HepG2 (cell line): ENCODE measurements at regions not wholly inside any gene's neighbourhood (a gene's known extent, or its start where the extent isn't known, plus 50 kb on each side); places are given as distances from the start of the nearest gene placed in this dataset.

ENCODE experiments used
- ATAC-seq: fragments of 200-7000 bp; cut with Tn5 transposase; 3 replicates; pipeline ENCODE4 v1.9.1; 2020; ENCODE audit warnings: mild to moderate bottlenecking, moderate library complexity
- BruUV-seq: library from RNA; stranded (reverse); fragments of 400-500 nt; replicated peaks from 2 replicates; lab custom pipeline; 2021; lab: Mats Ljungman, UMichigan
- CTCF ChIA-PET: fragments of 300-600 bp; formaldehyde crosslinking; extraction: SDS; loops from one replicate; lab custom pipeline; 2021; ENCODE audit warnings: low total read pairs, inconsistent platforms, low intra/inter-chr PET ratio; lab: Yijun Ruan, JAX
- POLR2A ChIA-PET: fragments of 350-600 bp; sonication (Branson Sonifier 250); formaldehyde crosslinking; loops from one replicate; lab custom pipeline; 2020; ENCODE audit warnings: antibody characterized with exemption, inconsistent platforms; lab: Yijun Ruan, JAX
- DNase-seq: peaks from one replicate; pipeline ENCODE4 v3.0.0-alpha.2; 2015; ENCODE audit warnings: low spot score
- FAIRE-seq: peaks from 3 replicates; lab custom pipeline; 2011; peaks lifted over from hg19 to GRCh38; lab: Jason Lieb, UNC
- H2AFZ ChIP-seq: one replicate; pipeline ENCODE4 v1.6.1; 2011; ENCODE audit warnings: low read length, inconsistent platforms
- H3K27ac ChIP-seq: fragments of 300-600 bp; 3 replicates; pipeline ENCODE4 v1.8.0; 2011; ENCODE audit warnings: mixed run types, mild to moderate bottlenecking, mixed read lengths, low read length, inconsistent platforms; ENCODE audit not compliant: insufficient read depth; ENCODE audit errors: extremely low read length
- H3K27me3 ChIP-seq, 2 experiments: fragments of 200-600 bp in 1 of 2; 2 replicates in 1 of 2; 3 replicates in 1 of 2; pipeline versions ENCODE4 v1.6.0 to v1.8.0; 2011; ENCODE audit warnings: low read length in 2 of 2, mild to moderate bottlenecking in 2 of 2, moderate library complexity in 2 of 2, inconsistent platforms in 1 of 2; ENCODE audit not compliant: insufficient read depth in 2 of 2, control insufficient read depth in 1 of 2
- H3K36me3 ChIP-seq, 2 experiments: fragments of 200-600 bp in 1 of 2; replicated peaks in 1 of 2; 2 replicates in 1 of 2; 3 replicates in 1 of 2; pipeline versions ENCODE4 v1.5.1 to v1.8.0; 2011; ENCODE audit warnings: low read length in 2 of 2, inconsistent platforms in 1 of 2; ENCODE audit not compliant: insufficient read depth in 2 of 2, control insufficient read depth in 1 of 2
- H3K4me1 ChIP-seq: 2 replicates; pipeline ENCODE4 v1.5.1; 2012; ENCODE audit warnings: low read length, inconsistent platforms; ENCODE audit not compliant: insufficient read depth
- H3K4me2 ChIP-seq: 2 replicates; pipeline ENCODE4 v1.6.0; 2011; ENCODE audit warnings: low read depth, low read length, inconsistent platforms
- H3K4me3 ChIP-seq, 3 experiments: fragments of 200-600 bp in 1 of 3; sonication (generic), shearing (Covaris generic) in 1 of 3; replicated peaks in 1 of 3; 2 replicates each; pipeline ENCODE4 v1.5.1; 2011 to 2016; ENCODE audit warnings: low read length in 3 of 3, inconsistent platforms in 2 of 3, low read depth in 2 of 3, mild to moderate bottlenecking in 2 of 3, control low read depth in 1 of 3, mixed read lengths in 1 of 3; ENCODE audit not compliant: insufficient read depth in 1 of 3
- H3K79me2 ChIP-seq: one replicate; pipeline ENCODE4 v1.6.1; 2011; ENCODE audit warnings: low read length, inconsistent platforms; ENCODE audit not compliant: insufficient read depth
- H3K9ac ChIP-seq: 2 replicates; pipeline ENCODE4 v1.6.0; 2011; ENCODE audit warnings: mild to moderate bottlenecking, low read depth, low read length, inconsistent platforms; ENCODE audit not compliant: insufficient read depth
- H3K9me3 ChIP-seq: 2 replicates; pipeline ENCODE4 v1.5.1; 2012; ENCODE audit warnings: mild to moderate bottlenecking, low read length
- H4K20me1 ChIP-seq: 2 replicates; pipeline ENCODE4 v1.6.0; 2011; ENCODE audit warnings: inconsistent platforms, mild to moderate bottlenecking, low read length, moderate library complexity; ENCODE audit not compliant: insufficient read depth
- ATF7 ChIP-seq, 2 experiments: fragments of 450-650 bp in 1 of 2; sonication (generic) in 1 of 2; formaldehyde crosslinking in 1 of 2; IDR thresholded peaks; 2 replicates each; pipeline versions ENCODE4 v1.4.0 to v1.6.1; 2016 to 2020; ENCODE audit warnings: antibody characterized with exemption in 1 of 2, mild to moderate bottlenecking in 1 of 2, missing genetic modification reagents in 1 of 2
- HHEX ChIP-seq: IDR thresholded peaks from 2 replicates; pipeline ENCODE4 v1.6.1; 2016; ENCODE audit warnings: control low read depth
- KLF13 ChIP-seq: sonication (generic); formaldehyde crosslinking; IDR thresholded peaks from 2 replicates; pipeline ENCODE4 v1.4.0; 2020; ENCODE audit warnings: mild to moderate bottlenecking, missing genetic modification reagents
- KLF16 ChIP-seq, 2 experiments: sonication (generic) in 1 of 2; formaldehyde crosslinking in 1 of 2; IDR thresholded peaks; 2 replicates each; pipeline versions ENCODE4 v1.6.1 to v1.8.0; 2016 to 2023; ENCODE audit warnings: missing genetic modification reagents in 2 of 2, missing compliant biosample characterization in 1 of 2
- RFX5 ChIP-seq: IDR thresholded peaks from 2 replicates; pipeline ENCODE4 v1.6.1; 2011; ENCODE audit warnings: low read depth, low read length, improper control_type of control experiment
- TBP ChIP-seq: sonication (generic); formaldehyde crosslinking; IDR thresholded peaks from 2 replicates; pipeline ENCODE4 v1.5.0; 2020; ENCODE audit warnings: missing genetic modification reagents
- ZBTB8A ChIP-seq: sonication (generic); formaldehyde crosslinking; IDR thresholded peaks from 2 replicates; pipeline ENCODE4 v1.4.0; 2020; ENCODE audit warnings: mild to moderate bottlenecking, low read depth, missing genetic modification reagents, borderline replicate concordance
- ZNF160 ChIP-seq: sonication (generic); formaldehyde crosslinking; IDR thresholded peaks from 2 replicates; pipeline ENCODE4 v1.8.0; 2022; ENCODE audit warnings: mild to moderate bottlenecking, inconsistent platforms, missing genetic modification reagents
- ZNF484 ChIP-seq: sonication (generic); formaldehyde crosslinking; IDR thresholded peaks from 2 replicates; pipeline ENCODE4 v1.5.1; 2020; ENCODE audit warnings: mild to moderate bottlenecking, low read depth, missing genetic modification reagents, borderline replicate concordance
- WGBS: methylation state at CpG from one replicate; pipeline ENCODE4 v1.1.6; 2017; ENCODE audit warnings: low lambda C conversion rate; 5-methylcytosine and 5-hydroxymethylcytosine counted together
- in situ Hi-C: cut with HindIII; loops from 2 replicates; pipeline ENCODE4 v1.10.0; 2017; ENCODE audit warnings: low pct_unique_long_range_greater_than_20kb; ENCODE audit not compliant: extremely low pct_ligation_motif_present
- intact Hi-C: fragments of 100-400 bp; cut with micrococcal nuclease; formaldehyde crosslinking; loops from one replicate; pipeline ENCODE4 v1.10.0; 2022; ENCODE audit not compliant: unreplicated experiment
- TF ChIP-seq, protein P1 (sequence below): sonication (generic); formaldehyde crosslinking; IDR thresholded peaks from 2 replicates; pipeline ENCODE4 v1.9.0; 2022; ENCODE audit warnings: missing genetic modification reagents, mild to moderate bottlenecking, borderline replicate concordance
- TF ChIP-seq, protein P2 (sequence below): sonication (generic); formaldehyde crosslinking; IDR thresholded peaks from 2 replicates; pipeline ENCODE4 v1.8.1; 2023; ENCODE audit warnings: mild to moderate bottlenecking, missing genetic modification reagents

DNA sequence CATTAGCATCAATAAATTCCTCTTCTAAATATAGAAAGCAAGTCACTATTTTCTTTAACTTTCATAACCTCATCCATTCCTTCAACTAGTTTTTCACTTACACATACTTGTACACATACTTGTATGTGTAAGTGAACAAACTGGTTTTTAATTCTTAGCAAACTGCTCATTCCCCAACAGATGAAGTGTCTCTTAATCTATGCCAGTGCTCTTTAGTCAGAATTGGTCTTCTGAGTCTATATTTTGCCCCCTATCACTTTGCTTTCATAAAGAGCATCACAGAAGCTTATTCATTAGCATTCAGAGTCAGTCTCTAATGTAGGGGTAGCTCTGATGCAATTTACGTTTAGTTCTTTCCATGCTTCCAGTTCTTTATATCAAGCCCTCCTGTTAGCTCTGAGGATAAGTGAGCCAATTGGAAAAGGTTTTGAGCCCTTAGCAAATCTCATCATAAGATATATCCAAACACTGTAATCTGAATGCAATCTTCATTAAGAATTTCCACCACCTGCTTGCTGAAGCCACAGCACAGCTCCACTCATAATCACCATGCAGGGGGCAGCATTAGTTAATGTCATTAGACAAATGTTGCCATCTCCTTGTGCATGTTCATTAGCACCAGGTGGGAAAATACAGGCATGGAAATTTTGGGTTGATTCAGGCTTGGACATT is 178.5 kb upstream of the SLC24A2 start:
- ChIA-PET CTCF (no interaction called here), POLR2A (no interaction called here)
- ATAC-seq = no peak
- in situ Hi-C loops (no loop called here), intact Hi-C loops (no loop called here)
- Histone ChIP-seq H3K4me3 (no peak overlapping the region), H3K4me2 (no peak overlapping the region), H3K79me2 (no peaks in the 10 kb centered on the region), H3K4me1 (no peaks in the 10 kb centered on the region), H3K27ac (no peak overlapping the region), H4K20me1 (no peaks in the 10 kb centered on the region), H3K36me3 (no peaks in the 10 kb centered on the region), H3K9me3 (no peaks in the 10 kb centered on the region), H3K27me3 (no peaks in the 10 kb centered on the region; a peak in 1 of 5 replicates), H3K9ac (no peak overlapping the region), H2AFZ (no peak overlapping the region)
- BruUV-seq = no TSS peak
- no peak for TF ChIP-seq ZNF484 (CRISPR knock-in tag)
- TF ChIP-seq ZBTB8A (CRISPR knock-in tag) = no peak
- TF ChIP-seq, protein P1, sequence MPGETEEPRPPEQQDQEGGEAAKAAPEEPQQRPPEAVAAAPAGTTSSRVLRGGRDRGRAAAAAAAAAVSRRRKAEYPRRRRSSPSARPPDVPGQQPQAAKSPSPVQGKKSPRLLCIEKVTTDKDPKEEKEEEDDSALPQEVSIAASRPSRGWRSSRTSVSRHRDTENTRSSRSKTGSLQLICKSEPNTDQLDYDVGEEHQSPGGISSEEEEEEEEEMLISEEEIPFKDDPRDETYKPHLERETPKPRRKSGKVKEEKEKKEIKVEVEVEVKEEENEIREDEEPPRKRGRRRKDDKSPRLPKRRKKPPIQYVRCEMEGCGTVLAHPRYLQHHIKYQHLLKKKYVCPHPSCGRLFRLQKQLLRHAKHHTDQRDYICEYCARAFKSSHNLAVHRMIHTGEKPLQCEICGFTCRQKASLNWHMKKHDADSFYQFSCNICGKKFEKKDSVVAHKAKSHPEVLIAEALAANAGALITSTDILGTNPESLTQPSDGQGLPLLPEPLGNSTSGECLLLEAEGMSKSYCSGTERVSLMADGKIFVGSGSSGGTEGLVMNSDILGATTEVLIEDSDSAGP (CRISPR knock-in tag) = no peak
- TF ChIP-seq TBP (CRISPR knock-in tag) = no peak
- 0% methylated on average over 1 of the region's 1 CpG for WGBS
- DNase-seq = no peak
- no peak for FAIRE-seq

DNA sequence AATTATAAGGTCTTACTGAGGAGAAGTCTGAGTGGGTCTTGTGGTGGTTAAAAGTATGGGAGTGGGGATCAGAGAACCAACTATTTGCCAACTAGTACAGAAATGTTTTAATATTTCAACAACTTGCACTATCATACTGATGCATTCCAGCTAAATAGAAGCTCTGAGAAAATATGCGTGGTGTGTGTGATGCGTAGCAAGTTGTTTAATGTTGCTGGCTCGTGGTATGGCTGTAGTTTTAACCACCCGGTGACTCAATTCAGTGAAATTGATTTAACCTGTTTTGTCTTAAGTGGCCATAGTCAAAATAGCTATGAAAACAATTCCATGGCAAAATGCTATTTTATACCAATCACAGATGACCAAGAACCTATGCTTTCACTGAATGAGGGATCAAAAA is 176.5 kb upstream of the SLC24A2 start:
- Histone ChIP-seq H2AFZ (no peak overlapping the region), H3K27me3 (no peaks in the 10 kb centered on the region; a peak in 1 of 5 replicates), H3K4me3 (no peak overlapping the region), H3K27ac (no peak overlapping the region), H3K79me2 (no peaks in the 10 kb centered on the region), H3K9me3 (no peaks in the 10 kb centered on the region), H4K20me1 (no peaks in the 10 kb centered on the region), H3K4me1 (no peaks in the 10 kb centered on the region), H3K4me2 (no peak overlapping the region), H3K36me3 (no peaks in the 10 kb centered on the region), H3K9ac (no peak overlapping the region)
- FAIRE-seq = no peak
- DNase-seq = no peak
- BruUV-seq = no TSS peak
- in situ Hi-C loops (no loop called here), intact Hi-C loops (no loop called here)
- CTCF ChIA-PET = no interaction called here
- no peak for ATAC-seq
- 65% methylated on average over 4 of the region's 4 CpGs for WGBS
- POLR2A ChIA-PET = no interaction called here
- TF ChIP-seq KLF16 (CRISPR knock-in tag; IDR thresholded peaks at IDR 0.05) (no peak), ATF7 (IDR thresholded peaks at IDR 0.05) (no peak), ATF7 (CRISPR knock-in tag; IDR thresholded peaks at IDR 0.05) (no peak), HHEX (no peak), RFX5 (no peak), ZNF160 (no peak), KLF13 (CRISPR knock-in tag) (no peak)
- TF ChIP-seq, protein P2, sequence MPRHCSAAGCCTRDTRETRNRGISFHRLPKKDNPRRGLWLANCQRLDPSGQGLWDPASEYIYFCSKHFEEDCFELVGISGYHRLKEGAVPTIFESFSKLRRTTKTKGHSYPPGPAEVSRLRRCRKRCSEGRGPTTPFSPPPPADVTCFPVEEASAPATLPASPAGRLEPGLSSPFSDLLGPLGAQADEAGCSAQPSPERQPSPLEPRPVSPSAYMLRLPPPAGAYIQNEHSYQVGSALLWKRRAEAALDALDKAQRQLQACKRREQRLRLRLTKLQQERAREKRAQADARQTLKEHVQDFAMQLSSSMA (CRISPR knock-in tag) = no peak
